ENCODE measurements at regions not wholly inside any gene's neighbourhood (a gene's known extent, or its start where the extent isn't known, plus 50 kb on each side); places are given as distances from the start of the nearest gene placed in this dataset.

GRCh38 chrX:117291760-117292159 lies 824.9 kb downstream of the KLHL13 start:
- Histone ChIP-seq H3K36me3 (ENCODE audit: insufficient read depth, low read length, poor library complexity, severe bottlenecking) (no peaks in the 10 kb centered on the region), H3K4me1 (ENCODE audit: insufficient read depth, low read length, poor library complexity, severe bottlenecking) (no peaks in the 10 kb centered on the region), H3K9me3 (ENCODE audit: low read depth, low read length, poor library complexity, severe bottlenecking) (no peaks in the 10 kb centered on the region), H3K27me3 (replicated peaks; ENCODE audit: insufficient read depth, low read depth, low read length, poor library complexity) (no peaks in the 10 kb centered on the region), H3K4me3 (ENCODE audit: low read depth, low read length, poor library complexity, severe bottlenecking) (no peak overlapping the region), H3K27ac (ENCODE audit: low read depth, low read length, poor library complexity, severe bottlenecking) (no peak overlapping the region)
- CTCF ChIA-PET = no interaction called here
- no TSS peak for BruUV-seq (replicated peaks)
- no peak for DNase-seq (ENCODE audit: low spot score)
- POLR2A ChIA-PET (ENCODE audit: low non-redundant PET) = no interaction called here
- intact Hi-C loops (cut with micrococcal nuclease; ENCODE audit: unreplicated experiment) = no loop called here
- TF ChIP-seq EZH2 (IDR thresholded peaks at IDR 0.05; ENCODE audit: borderline replicate concordance, low read depth, low read length, poor library complexity, severe bottlenecking) (no peak), CTCF (conservative IDR thresholded peaks at IDR 0.05; ENCODE audit: low read depth, low read length) (no peak)

- H3K36me3 ChIP-seq (ENCODE audit: insufficient read depth, low read length, poor library complexity, severe bottlenecking) = no peaks in the 10 kb centered on the region
- no peak for DNase-seq (ENCODE audit: low spot score)
- intact Hi-C loops (cut with micrococcal nuclease; ENCODE audit: unreplicated experiment) = no loop called here
- no TSS peak for BruUV-seq (replicated peaks)
- H3K27me3 ChIP-seq (replicated peaks; ENCODE audit: insufficient read depth, low read depth, low read length, poor library complexity) = no peaks in the 10 kb centered on the region
- CTCF ChIA-PET = no interaction called here
- no peak overlapping the region for H3K27ac ChIP-seq (ENCODE audit: low read depth, low read length, poor library complexity, severe bottlenecking)
- H3K4me3 ChIP-seq (ENCODE audit: low read depth, low read length, poor library complexity, severe bottlenecking) = no peak overlapping the region
- no peaks in the 10 kb centered on the region for H3K4me1 ChIP-seq (ENCODE audit: insufficient read depth, low read length, poor library complexity, severe bottlenecking)
- POLR2A ChIA-PET (ENCODE audit: low non-redundant PET) = no interaction called here
- no peak for TF ChIP-seq EZH2 (IDR thresholded peaks at IDR 0.05; ENCODE audit: borderline replicate concordance, low read depth, low read length, poor library complexity, severe bottlenecking)
- no peak for TF ChIP-seq CTCF (conservative IDR thresholded peaks at IDR 0.05; ENCODE audit: low read depth, low read length)
- no peaks in the 10 kb centered on the region for H3K9me3 ChIP-seq (ENCODE audit: low read depth, low read length, poor library complexity, severe bottlenecking)
These were observed 812.2 kb upstream of the CT83 start for GRCh38 chrX:117274965-117275364.

Data from A673 (cell line).